H1 (cell line): ENCODE measurements at regions not wholly inside any gene's neighbourhood (a gene's known extent, or its start where the extent isn't known, plus 50 kb on each side); places are given as distances from the start of the nearest gene placed in this dataset.
"Not testable (repeated sequence)": the region's sequence is repeated elsewhere in the genome, so short reads cannot be mapped to it uniquely, and the experiment has no call there.

Experiments
- CTCF ChIA-PET: fragments of 300-600 bp; sonication (Branson Sonifier 250); formaldehyde crosslinking; loops from one replicate; lab custom pipeline; 2021; ENCODE audit not compliant: partially characterized antibody; lab: Charles Lee
- POLR2A ChIA-PET: fragments of 300-600 bp; sonication (Branson Sonifier 250); formaldehyde crosslinking; loops from one replicate; lab custom pipeline; 2021; ENCODE audit warnings: inconsistent platforms; ENCODE audit not compliant: partially characterized antibody; lab: Charles Lee
- DNase-seq, 2 experiments: peaks; one replicate each; pipeline versions ENCODE4 v3.0.0 to v3.0.0-alpha.2; 2010 to 2022; ENCODE audit warnings: low spot score in 2 of 2, low read depth in 1 of 2, mixed read lengths in 1 of 2
- FAIRE-seq: peaks from 2 replicates; lab custom pipeline; 2011; peaks lifted over from hg19 to GRCh38; lab: Jason Lieb, UNC
- H2AFZ ChIP-seq: 2 replicates; pipeline ENCODE4 v1.8.1; 2012; ENCODE audit warnings: low read length, inconsistent platforms
- H2AK5ac ChIP-seq: 2 replicates; pipeline ENCODE4 v1.6.1; 2013; ENCODE audit warnings: low read depth, low read length
- H2BK120ac ChIP-seq: replicated peaks from 2 replicates; pipeline ENCODE3; 2013; ENCODE audit warnings: low read depth, low read length, inconsistent platforms
- H2BK12ac ChIP-seq: 2 replicates; pipeline ENCODE4 v1.6.1; 2013; ENCODE audit warnings: low read depth, low read length
- H2BK15ac ChIP-seq: 2 replicates; pipeline ENCODE4 v1.6.1; 2013; ENCODE audit warnings: low read length
- H2BK20ac ChIP-seq: 2 replicates; pipeline ENCODE4 v1.6.1; 2013; ENCODE audit warnings: low read length
- H2BK5ac ChIP-seq: 2 replicates; pipeline ENCODE4 v1.6.1; 2013; ENCODE audit warnings: low read depth, low read length
- H3K14ac ChIP-seq: 2 replicates; pipeline ENCODE4 v1.6.1; 2013; ENCODE audit warnings: inconsistent platforms; ENCODE audit not compliant: insufficient read length
- H3K18ac ChIP-seq: 2 replicates; pipeline ENCODE4 v1.6.1; 2013; ENCODE audit warnings: low read length; ENCODE audit errors: extremely low read depth
- H3K23ac ChIP-seq: 2 replicates; pipeline ENCODE4 v1.6.1; 2013; ENCODE audit warnings: inconsistent platforms; ENCODE audit not compliant: insufficient read length
- H3K23me2 ChIP-seq: 2 replicates; pipeline ENCODE4 v1.6.1; 2013; ENCODE audit warnings: low read depth, low read length
- H3K27ac ChIP-seq: 2 replicates; pipeline ENCODE4 v1.6.1; 2011; ENCODE audit warnings: low read depth, low read length, inconsistent platforms
- H3K27me3 ChIP-seq, 4 experiments: replicated peaks in 1 of 4; 1 replicate in 1 of 4; 2 replicates in 3 of 4; pipeline versions ENCODE4 v1.6.1 to v1.8.1; 2011 to 2013; ENCODE audit warnings: low read length in 3 of 4, mild to moderate bottlenecking in 3 of 4, inconsistent platforms in 2 of 4, mixed read lengths in 2 of 4, moderate library complexity in 1 of 4; ENCODE audit not compliant: control insufficient read depth in 3 of 4, insufficient read depth in 3 of 4; ENCODE audit errors: extremely low read depth in 1 of 4
- H3K36me3 ChIP-seq, 4 experiments: 2 replicates each; pipeline versions ENCODE4 v1.6.1 to v1.8.1; 2011 to 2013; ENCODE audit warnings: mild to moderate bottlenecking in 4 of 4, low read length in 3 of 4, moderate library complexity in 2 of 4, control low read depth in 1 of 4, inconsistent platforms in 1 of 4; ENCODE audit not compliant: insufficient read depth in 4 of 4, control insufficient read depth in 2 of 4
- H3K4ac ChIP-seq: replicated peaks from 2 replicates; pipeline ENCODE3; 2013; ENCODE audit warnings: low read length, low read depth, mixed read lengths, inconsistent platforms; ENCODE audit not compliant: insufficient read length
- H3K4me1 ChIP-seq, 4 experiments: replicated peaks in 1 of 4; 1 replicate in 1 of 4; 2 replicates in 3 of 4; pipeline versions ENCODE4 v1.6.1 to v1.8.1; 2011 to 2013; ENCODE audit warnings: low read length in 3 of 4, inconsistent platforms in 2 of 4, mixed read lengths in 1 of 4; ENCODE audit not compliant: insufficient read depth in 4 of 4, control insufficient read depth in 3 of 4
- H3K4me2 ChIP-seq, 2 experiments: 2 replicates each; pipeline versions ENCODE4 v1.6.1 to v1.8.1; 2011 to 2013; ENCODE audit warnings: low read depth in 2 of 2, low read length in 2 of 2, control low read depth in 1 of 2, inconsistent platforms in 1 of 2, mild to moderate bottlenecking in 1 of 2; ENCODE audit not compliant: insufficient read depth in 1 of 2
- H3K4me3 ChIP-seq, 4 experiments: fragments of 200-600, 300-600 bp in 1 of 4; sonication (generic), shearing (Covaris generic), sonication (Bioruptor Twin) in 1 of 4; 2 replicates each; pipeline versions ENCODE4 v1.5.1 to v1.8.1; 2011 to 2016; ENCODE audit warnings: low read length in 4 of 4, low read depth in 3 of 4, control low read depth in 2 of 4, inconsistent platforms in 2 of 4, mild to moderate bottlenecking in 2 of 4, mixed read lengths in 1 of 4, moderate library complexity in 1 of 4; ENCODE audit not compliant: insufficient read depth in 2 of 4; ENCODE audit errors: extremely low read depth in 1 of 4
- H3K56ac ChIP-seq: replicated peaks from 2 replicates; pipeline ENCODE3; 2013; ENCODE audit warnings: low read depth, mild to moderate bottlenecking, mixed read lengths, low read length, inconsistent platforms; ENCODE audit not compliant: insufficient read length
- H3K79me1 ChIP-seq: 2 replicates; pipeline ENCODE4 v1.6.1; 2013; ENCODE audit warnings: low read depth, low read length, control low read depth
- H3K79me2 ChIP-seq, 2 experiments: 2 replicates each; pipeline versions ENCODE4 v1.6.1 to v1.8.1; 2012 to 2013; ENCODE audit warnings: low read length in 2 of 2, mild to moderate bottlenecking in 2 of 2, inconsistent platforms in 1 of 2; ENCODE audit not compliant: insufficient read depth in 2 of 2, control insufficient read depth in 1 of 2
- H3K9ac ChIP-seq, 4 experiments: replicated peaks in 1 of 4; 1 replicate in 1 of 4; 2 replicates in 3 of 4; pipeline versions ENCODE4 v1.6.1 to v1.8.1; 2011 to 2013; ENCODE audit warnings: low read depth in 3 of 4, low read length in 3 of 4, control low read depth in 2 of 4, mild to moderate bottlenecking in 2 of 4, moderate library complexity in 2 of 4, inconsistent platforms in 1 of 4; ENCODE audit errors: extremely low read depth in 1 of 4
- H3K9me3 ChIP-seq, 2 experiments: 2 replicates each; pipeline versions ENCODE4 v1.6.1 to v1.8.1; 2012 to 2013; ENCODE audit warnings: mild to moderate bottlenecking in 2 of 2, moderate library complexity in 2 of 2, control low read depth in 1 of 2, inconsistent platforms in 1 of 2, low read depth in 1 of 2, low read length in 1 of 2, mixed read lengths in 1 of 2; ENCODE audit not compliant: insufficient read depth in 2 of 2
- H4K20me1 ChIP-seq, 2 experiments: replicated peaks in 1 of 2; 2 replicates each; pipeline versions ENCODE3 to v1.8.1; 2011 to 2013; ENCODE audit warnings: inconsistent platforms in 2 of 2, low read length in 2 of 2, mild to moderate bottlenecking in 1 of 2; ENCODE audit not compliant: insufficient read depth in 2 of 2, control insufficient read depth in 1 of 2
- H4K5ac ChIP-seq: 2 replicates; pipeline ENCODE4 v1.6.1; 2013; ENCODE audit warnings: low read length, low read depth, mixed read lengths, inconsistent platforms; ENCODE audit not compliant: insufficient read length
- H4K8ac ChIP-seq: 2 replicates; pipeline ENCODE4 v1.8.0; 2013; ENCODE audit warnings: mild to moderate bottlenecking, moderate library complexity, low read length, inconsistent platforms; ENCODE audit not compliant: insufficient read depth; ENCODE audit errors: extremely low read depth
- H4K91ac ChIP-seq: replicated peaks from 2 replicates; pipeline ENCODE3; 2013; ENCODE audit warnings: low read length, mixed read lengths, inconsistent platforms; ENCODE audit not compliant: insufficient read length
- WGBS, 2 experiments: shearing (Covaris generic) in 1 of 2; methylation state at CpG; one replicate each; pipeline versions ENCODE4 v1.1.6 to v1.1.7; 2013 to 2015; ENCODE audit warnings: low lambda C conversion rate in 2 of 2, mixed read lengths in 2 of 2, inconsistent platforms in 1 of 2, low coverage in 1 of 2, missing lambda C conversion rate in 1 of 2; ENCODE audit not compliant: insufficient replicate concordance in 2 of 2, insufficient coverage in 1 of 2, insufficient read length in 1 of 2; ENCODE audit errors: extremely low coverage in 1 of 2, missing lambda C conversion rate in 1 of 2; 5-methylcytosine and 5-hydroxymethylcytosine counted together

DNA sequence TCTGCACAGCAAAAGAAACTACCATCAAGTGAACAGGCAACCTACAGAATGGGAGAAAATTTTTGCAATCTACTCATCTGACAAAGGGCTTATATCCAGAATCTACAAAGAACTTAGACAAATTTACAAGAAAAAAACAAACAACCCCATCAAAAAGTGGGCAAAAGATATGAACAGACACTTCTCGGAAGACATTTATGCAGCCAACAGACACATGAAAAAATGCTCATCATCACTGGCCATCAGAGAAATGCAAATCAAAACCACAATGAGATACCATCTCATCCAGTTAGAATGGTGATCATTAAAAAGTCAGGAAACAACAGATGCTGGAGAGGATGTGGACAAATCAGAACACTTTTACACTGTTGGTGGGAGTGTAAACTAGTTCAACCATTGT is 216.3 kb upstream of the STXBP5 start:
- 82% methylated on average over 1 of the region's 1 CpG; no CpG with 5 or more reads in 1 of the 2 experiments for WGBS, 2 experiments
- H3K23ac ChIP-seq, H3K9me3 ChIP-seq, CTCF ChIA-PET, H3K56ac ChIP-seq, H3K79me2 ChIP-seq, H2AFZ ChIP-seq, H2BK120ac ChIP-seq, H3K4ac ChIP-seq, H4K20me1 ChIP-seq, H3K4me2 ChIP-seq, H2BK12ac ChIP-seq, H3K23me2 ChIP-seq, H2BK15ac ChIP-seq, H3K18ac ChIP-seq, FAIRE-seq, H3K9ac ChIP-seq, H4K91ac ChIP-seq, H3K4me1 ChIP-seq, H3K27ac ChIP-seq, DNase-seq, POLR2A ChIA-PET, H4K8ac ChIP-seq, H4K5ac ChIP-seq, H3K36me3 ChIP-seq, H2BK5ac ChIP-seq, H2BK20ac ChIP-seq, H3K27me3 ChIP-seq, H3K14ac ChIP-seq, H3K79me1 ChIP-seq, H3K4me3 ChIP-seq, H2AK5ac ChIP-seq: not testable (repeated sequence)
